BJ (cell line): ENCODE measurements at regions not wholly inside any gene's neighbourhood (a gene's known extent, or its start where the extent isn't known, plus 50 kb on each side); places are given as distances from the start of the nearest gene placed in this dataset.

Source experiments
- CTCF ChIA-PET: fragments of 350-600 bp; formaldehyde crosslinking; extraction: SDS; loops from one replicate; lab custom pipeline; 2021; ENCODE audit warnings: antibody characterized with exemption, inconsistent platforms; lab: Yijun Ruan, JAX
- POLR2A ChIA-PET: fragments of 300-600 bp; sonication (Branson Sonifier 250); formaldehyde crosslinking; extraction: SDS; loops from one replicate; lab custom pipeline; 2021; ENCODE audit warnings: antibody characterized with exemption; lab: Charles Lee
- DNase-seq: peaks from one replicate; pipeline ENCODE4 v3.0.0-alpha.2; 2011; ENCODE audit warnings: low read depth
- H3K27me3 ChIP-seq: 2 replicates; pipeline ENCODE4 v1.6.0; 2011; ENCODE audit warnings: low read length; ENCODE audit not compliant: control insufficient read depth, insufficient read depth
- H3K36me3 ChIP-seq: 2 replicates; pipeline ENCODE4 v1.5.1; 2011; ENCODE audit warnings: low read length; ENCODE audit not compliant: control insufficient read depth, insufficient read depth
- H3K4me3 ChIP-seq: 2 replicates; pipeline ENCODE4 v1.5.1; 2011; ENCODE audit warnings: low read depth, mild to moderate bottlenecking, control low read depth, low read length
- CTCF ChIP-seq: IDR thresholded peaks from 2 replicates; pipeline ENCODE4 v1.5.1; 2011; ENCODE audit warnings: low read depth, mild to moderate bottlenecking, control low read depth, inconsistent platforms, low read length, moderate library complexity; ENCODE audit not compliant: insufficient read depth

GRCh38 chr4:173475751-173476150, 54.3 kb downstream of the HAND2 start:
- Histone ChIP-seq H3K4me3 (no peak overlapping the region), H3K27me3 (no peaks in the 10 kb centered on the region), H3K36me3 (no peaks in the 10 kb centered on the region)
- no peak for DNase-seq
- CTCF ChIA-PET, result no interaction called here
- POLR2A ChIA-PET, result no interaction called here
- TF ChIP-seq CTCF, result no peak

GRCh38 chr4:173469622-173470021, 60.4 kb downstream of the HAND2 start:
- TF ChIP-seq CTCF, result no peak
- ChIA-PET POLR2A (no interaction called here), CTCF (no interaction called here)
- no peaks in the 10 kb centered on the region; the same call in 1 of the 2 replicates for H3K27me3 ChIP-seq
- no peaks in the 10 kb centered on the region for H3K36me3 ChIP-seq
- H3K4me3 ChIP-seq, result no peak overlapping the region
- no peak for DNase-seq

DNA sequence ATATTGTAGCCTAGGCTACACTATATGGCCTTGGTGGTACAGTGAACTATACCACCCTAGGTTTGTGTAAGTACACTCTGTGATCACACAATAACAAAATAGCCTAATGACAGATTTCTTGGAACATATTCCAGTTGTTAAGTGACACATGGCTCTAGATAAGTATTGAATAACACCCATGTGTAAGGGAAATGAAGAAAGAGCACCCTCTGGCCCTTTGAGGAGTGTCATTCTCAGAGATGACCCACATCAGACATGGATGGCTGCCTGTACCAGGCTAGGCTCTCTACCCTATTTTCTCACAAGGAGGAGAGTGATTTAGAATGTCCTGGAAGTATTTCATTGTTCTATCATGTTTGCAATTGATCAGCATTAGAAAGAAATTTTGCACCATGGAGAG, 61.7 kb downstream of the HAND2 start:
- H3K36me3 ChIP-seq, result no peaks in the 10 kb centered on the region
- TF ChIP-seq CTCF, result no peak
- no peak for DNase-seq
- H3K4me3 ChIP-seq, result no peak overlapping the region
- H3K27me3 ChIP-seq, result no peaks in the 10 kb centered on the region; the same call in 1 of the 2 replicates
- ChIA-PET CTCF (no interaction called here), POLR2A (no interaction called here)

GRCh38 chr4:173466101-173466500, 63.9 kb downstream of the HAND2 start:
- Histone ChIP-seq H3K27me3 (no peaks in the 10 kb centered on the region; the same call in 1 of the 2 replicates), H3K4me3 (no peak overlapping the region), H3K36me3 (no peaks in the 10 kb centered on the region)
- TF ChIP-seq CTCF, result no peak
- ChIA-PET CTCF (no interaction called here), POLR2A (no interaction called here)
- no peak for DNase-seq

- CTCF ChIA-PET, result no interaction called here
- H3K36me3 ChIP-seq, result no peaks in the 10 kb centered on the region
- POLR2A ChIA-PET, result no interaction called here
- no peaks in the 10 kb centered on the region; the same call in 1 of the 2 replicates for H3K27me3 ChIP-seq
- no peak for TF ChIP-seq CTCF
- DNase-seq, result no peak
- H3K4me3 ChIP-seq, result no peak overlapping the region
These were observed 65.5 kb downstream of the HAND2 start for GRCh38 chr4:173464481-173464880.
